ENCODE measurements at regions not wholly inside any gene's neighbourhood (a gene's known extent, or its start where the extent isn't known, plus 50 kb on each side); places are given as distances from the start of the nearest gene placed in this dataset.

GRCh38 chr7:19239951-19240350 lies 94.7 kb upstream of the FERD3L start:
- no peak for TF ChIP-seq CTCF (conservative IDR thresholded peaks at IDR 0.05; ENCODE audit: low read depth, low read length)
- TF ChIP-seq CHD1 (IDR thresholded peaks at IDR 0.05; ENCODE audit: low read depth, low read length): no peak
- no peak for TF ChIP-seq RCOR1 (IDR thresholded peaks at IDR 0.05; ENCODE audit: insufficient replicate concordance, low read length)
- TF ChIP-seq RFX5 (IDR thresholded peaks at IDR 0.05; ENCODE audit: low read depth, low read length): no peak
- TF ChIP-seq USF2 (IDR thresholded peaks at IDR 0.05; ENCODE audit: low read depth, low read length): no peak
- no peak for TF ChIP-seq SMC3 (IDR thresholded peaks at IDR 0.05; ENCODE audit: low read depth, low read length)
- TF ChIP-seq MAFK (IDR thresholded peaks at IDR 0.05; ENCODE audit: low read depth, low read length): no peak
- no peak for TF ChIP-seq POLR2A (IDR thresholded peaks at IDR 0.05; ENCODE audit: low read depth, low read length)
- TF ChIP-seq CEBPB (IDR thresholded peaks at IDR 0.05; ENCODE audit: low read depth, low read length): no peak
